ENCODE measurements at regions not wholly inside any gene's neighbourhood (a gene's known extent, or its start where the extent isn't known, plus 50 kb on each side); places are given as distances from the start of the nearest gene placed in this dataset.

DNA sequence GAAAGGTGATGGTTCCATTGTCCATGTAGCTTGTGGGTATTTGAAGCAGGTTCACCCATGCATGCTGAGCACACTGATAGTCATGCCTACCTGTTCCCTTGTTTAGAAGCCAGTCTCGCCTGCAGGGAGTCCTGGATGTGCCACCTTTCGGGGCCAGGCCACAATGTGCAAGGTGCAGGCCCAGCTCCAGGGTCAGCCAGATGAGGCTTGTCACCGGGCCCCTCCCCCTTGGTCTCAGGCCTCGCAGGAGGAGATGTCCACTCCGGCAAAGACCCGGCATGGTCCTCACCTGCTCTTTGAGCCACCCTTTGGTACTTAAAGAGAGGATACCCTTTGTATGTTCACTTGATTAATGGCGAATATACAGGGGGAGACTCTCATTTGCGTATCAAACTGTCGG lies 140.4 kb upstream of the RTL1 start:
- H4K20me1 ChIP-seq (ENCODE audit: insufficient read depth): no peaks in the 10 kb centered on the region
- no peak for DNase-seq

GRCh38 chr14:101044741-101045140 lies 141.2 kb upstream of the RTL1 start:
- H3K4me2 ChIP-seq (ENCODE audit: unreplicated experiment): no peak overlapping the region
- DNase-seq: no peak
- no peak overlapping the region for H3K27ac ChIP-seq
- WGBS, 2 experiments (ENCODE audit: low coverage in 1 of 2, low lambda C conversion rate in 2 of 2, missing lambda C conversion rate in 2 of 2): 68 to 83% methylated on average over 13 to 14 of the region's 14 CpGs
- in situ Hi-C loops (cut with MboI): no loop called here
- no peak for TF ChIP-seq EZH2 (IDR thresholded peaks at IDR 0.05; ENCODE audit: insufficient read depth, poor library complexity, severe bottlenecking)
- no peak for TF ChIP-seq EZH2phosphoT487 (IDR thresholded peaks at IDR 0.05; ENCODE audit: insufficient read depth, low read depth)
- no peaks in the 10 kb centered on the region for H3F3A ChIP-seq (ENCODE audit: insufficient read depth)
- H4K20me1 ChIP-seq (ENCODE audit: insufficient read depth): no peaks in the 10 kb centered on the region
- no peak overlapping the region for H3K4me3 ChIP-seq
- H3K27me3 ChIP-seq (replicated peaks; ENCODE audit: insufficient read depth): no peaks in the 10 kb centered on the region
- no peak overlapping the region for H3K9ac ChIP-seq
- H3K9me2 ChIP-seq (ENCODE audit: insufficient read depth): no peaks in the 10 kb centered on the region
- no peaks in the 10 kb centered on the region for H3K4me1 ChIP-seq (ENCODE audit: insufficient read depth)
- no peaks in the 10 kb centered on the region for H3K9me3 ChIP-seq (ENCODE audit: low read depth)
- peaks cover 16% of the 10 kb centered on the region for H3K36me3 ChIP-seq (ENCODE audit: low read depth)
- no peak overlapping the region for H2AFZ ChIP-seq
- no peaks in the 10 kb centered on the region for H3K79me2 ChIP-seq (ENCODE audit: insufficient read depth)

More for the DNA sequence above, 140.4 kb upstream of the RTL1 start:
- H3F3A ChIP-seq (ENCODE audit: insufficient read depth): no peaks in the 10 kb centered on the region
- no peaks in the 10 kb centered on the region for H3K9me2 ChIP-seq (ENCODE audit: insufficient read depth)
- H3K27me3 ChIP-seq (replicated peaks; ENCODE audit: insufficient read depth): no peaks in the 10 kb centered on the region
- TF ChIP-seq EZH2 (IDR thresholded peaks at IDR 0.05; ENCODE audit: insufficient read depth, poor library complexity, severe bottlenecking): no peak
- TF ChIP-seq EZH2phosphoT487 (IDR thresholded peaks at IDR 0.05; ENCODE audit: insufficient read depth, low read depth): no peak
- H3K9ac ChIP-seq: no peak overlapping the region
- no peak overlapping the region for H3K4me3 ChIP-seq
- no peaks in the 10 kb centered on the region for H3K4me1 ChIP-seq (ENCODE audit: insufficient read depth)
- peaks cover 23% of the 10 kb centered on the region for H3K36me3 ChIP-seq (ENCODE audit: low read depth)
- in situ Hi-C loops (cut with MboI): no loop called here
- no peak overlapping the region for H3K27ac ChIP-seq
- 65 to 78% methylated on average over 9 of the region's 9 CpGs for WGBS, 2 experiments (ENCODE audit: low coverage in 1 of 2, low lambda C conversion rate in 2 of 2, missing lambda C conversion rate in 2 of 2)
- H3K4me2 ChIP-seq (ENCODE audit: unreplicated experiment): no peak overlapping the region
- H3K9me3 ChIP-seq (ENCODE audit: low read depth): no peaks in the 10 kb centered on the region
- H2AFZ ChIP-seq: no peak overlapping the region
- H3K79me2 ChIP-seq (ENCODE audit: insufficient read depth): 0 out of 2 replicates have a peak, but pooled peaks cover 3% of the 10 kb centered on the region

- no peaks in the 10 kb centered on the region for H3K9me3 ChIP-seq (ENCODE audit: low read depth)
- peaks cover 15% of the 10 kb centered on the region; the same call in 1 of the 2 replicates for H3K36me3 ChIP-seq (ENCODE audit: low read depth)
- H3K79me2 ChIP-seq (ENCODE audit: insufficient read depth): no peaks in the 10 kb centered on the region
- no peaks in the 10 kb centered on the region for H3K4me1 ChIP-seq (ENCODE audit: insufficient read depth)
- no peaks in the 10 kb centered on the region for H4K20me1 ChIP-seq (ENCODE audit: insufficient read depth)
- TF ChIP-seq EZH2phosphoT487 (IDR thresholded peaks at IDR 0.05; ENCODE audit: insufficient read depth, low read depth) (no peak), EZH2 (IDR thresholded peaks at IDR 0.05; ENCODE audit: insufficient read depth, poor library complexity, severe bottlenecking) (no peak)
- no peaks in the 10 kb centered on the region for H3K27me3 ChIP-seq (replicated peaks; ENCODE audit: insufficient read depth)
- 71 to 78% methylated on average over 8 to 9 of the region's 9 CpGs for WGBS, 2 experiments (ENCODE audit: low coverage in 1 of 2, low lambda C conversion rate in 2 of 2, missing lambda C conversion rate in 2 of 2)
- no peak for DNase-seq
- no peak overlapping the region for H3K9ac ChIP-seq
- in situ Hi-C loops (cut with MboI): no loop called here
- H3F3A ChIP-seq (ENCODE audit: insufficient read depth): no peaks in the 10 kb centered on the region
- no peak overlapping the region for H3K4me2 ChIP-seq (ENCODE audit: unreplicated experiment)
- no peak overlapping the region for H2AFZ ChIP-seq
- no peak overlapping the region for H3K27ac ChIP-seq
- H3K4me3 ChIP-seq: no peak overlapping the region
- no peaks in the 10 kb centered on the region for H3K9me2 ChIP-seq (ENCODE audit: insufficient read depth)
These were observed 142.0 kb upstream of the RTL1 start for GRCh38 chr14:101045511-101045910.

DNA sequence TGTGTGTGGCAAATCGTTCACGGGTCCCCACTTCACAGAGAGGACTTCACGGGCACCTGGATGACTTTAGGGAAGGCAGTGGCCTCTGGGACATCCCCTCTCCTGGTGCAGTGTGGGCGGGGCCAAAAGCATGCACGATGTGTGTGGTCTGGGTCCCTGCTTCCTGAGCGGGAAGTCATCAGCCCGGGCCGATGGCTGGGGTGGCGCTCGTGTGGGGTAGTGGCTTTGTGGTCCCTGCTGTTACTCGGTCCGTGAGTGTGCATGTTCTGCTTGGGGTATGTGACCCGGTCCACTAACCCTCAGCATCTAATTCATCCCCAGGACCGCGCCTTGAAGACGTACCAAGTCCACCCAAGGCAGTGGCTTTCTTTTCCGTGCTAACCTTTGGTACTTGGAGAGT lies 142.5 kb upstream of the RTL1 start:
- TF ChIP-seq EZH2 (IDR thresholded peaks at IDR 0.05; ENCODE audit: insufficient read depth, poor library complexity, severe bottlenecking): no peak
- TF ChIP-seq EZH2phosphoT487 (IDR thresholded peaks at IDR 0.05; ENCODE audit: insufficient read depth, low read depth): no peak

DNA sequence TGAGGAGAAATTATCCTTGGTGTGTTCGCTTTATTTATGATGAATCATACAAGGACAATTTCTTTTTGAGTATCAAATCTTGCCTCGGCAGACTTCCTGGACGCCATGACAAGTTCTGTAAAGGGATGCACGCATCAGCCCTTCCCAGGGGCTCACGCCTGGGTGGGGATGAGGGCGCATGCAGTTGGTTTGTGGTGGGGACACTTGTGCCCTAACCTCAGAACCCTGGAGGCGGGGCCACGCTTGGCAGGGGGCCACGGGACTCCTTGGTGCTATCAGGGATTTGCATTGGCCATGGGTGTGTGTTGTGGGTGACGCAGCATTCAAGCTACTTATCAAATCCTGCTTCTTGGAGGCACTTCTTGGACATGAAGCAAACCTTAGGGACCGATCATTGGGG lies 143.8 kb upstream of the RTL1 start:
- no peaks in the 10 kb centered on the region for H3K9me3 ChIP-seq (ENCODE audit: low read depth)
- no peaks in the 10 kb centered on the region for H3K27me3 ChIP-seq (replicated peaks; ENCODE audit: insufficient read depth)
- DNase-seq: no peak
- H2AFZ ChIP-seq: no peak overlapping the region
- no peak overlapping the region for H3K4me2 ChIP-seq (ENCODE audit: unreplicated experiment)
- no peak for TF ChIP-seq EZH2 (IDR thresholded peaks at IDR 0.05; ENCODE audit: insufficient read depth, poor library complexity, severe bottlenecking)
- no peak for TF ChIP-seq EZH2phosphoT487 (IDR thresholded peaks at IDR 0.05; ENCODE audit: insufficient read depth, low read depth)
- no peaks in the 10 kb centered on the region for H4K20me1 ChIP-seq (ENCODE audit: insufficient read depth)
- 73 to 75% methylated on average over 11 of the region's 11 CpGs for WGBS, 2 experiments (ENCODE audit: low coverage in 1 of 2, low lambda C conversion rate in 2 of 2, missing lambda C conversion rate in 2 of 2)
- no peaks in the 10 kb centered on the region for H3K4me1 ChIP-seq (ENCODE audit: insufficient read depth)
- H3K9me2 ChIP-seq (ENCODE audit: insufficient read depth): no peaks in the 10 kb centered on the region
- in situ Hi-C loops (cut with MboI): no loop called here
- H3K79me2 ChIP-seq (ENCODE audit: insufficient read depth): no peaks in the 10 kb centered on the region
- H3F3A ChIP-seq (ENCODE audit: insufficient read depth): no peaks in the 10 kb centered on the region
- no peak overlapping the region for H3K27ac ChIP-seq
- peaks cover 15% of the 10 kb centered on the region; the same call in 1 of the 2 replicates for H3K36me3 ChIP-seq (ENCODE audit: low read depth)
- H3K9ac ChIP-seq: no peak overlapping the region
- H3K4me3 ChIP-seq: no peak overlapping the region

More for the DNA sequence above, 142.5 kb upstream of the RTL1 start:
- no peak for DNase-seq
- H4K20me1 ChIP-seq (ENCODE audit: insufficient read depth): no peaks in the 10 kb centered on the region
- H2AFZ ChIP-seq: no peak overlapping the region
- H3K27ac ChIP-seq: no peak overlapping the region
- H3F3A ChIP-seq (ENCODE audit: insufficient read depth): no peaks in the 10 kb centered on the region
- no peaks in the 10 kb centered on the region for H3K9me2 ChIP-seq (ENCODE audit: insufficient read depth)
- H3K36me3 ChIP-seq (ENCODE audit: low read depth): peaks cover 15% of the 10 kb centered on the region; the same call in 1 of the 2 replicates
- no peaks in the 10 kb centered on the region for H3K9me3 ChIP-seq (ENCODE audit: low read depth)
- no peaks in the 10 kb centered on the region for H3K79me2 ChIP-seq (ENCODE audit: insufficient read depth)
- 78 to 88% methylated on average over 17 of the region's 17 CpGs for WGBS, 2 experiments (ENCODE audit: low coverage in 1 of 2, low lambda C conversion rate in 2 of 2, missing lambda C conversion rate in 2 of 2)
- H3K4me2 ChIP-seq (ENCODE audit: unreplicated experiment): no peak overlapping the region
- H3K27me3 ChIP-seq (replicated peaks; ENCODE audit: insufficient read depth): no peaks in the 10 kb centered on the region
- H3K4me3 ChIP-seq: no peak overlapping the region
- H3K9ac ChIP-seq: no peak overlapping the region
- in situ Hi-C loops (cut with MboI): no loop called here
- H3K4me1 ChIP-seq (ENCODE audit: insufficient read depth): no peaks in the 10 kb centered on the region
